Endothelial cell of umbilical vein (primary cell): ENCODE measurements at regions not wholly inside any gene's neighbourhood (a gene's known extent, or its start where the extent isn't known, plus 50 kb on each side); places are given as distances from the start of the nearest gene placed in this dataset.

ENCODE experiments used
- BruUV-seq: library from RNA; stranded (reverse); fragments of 400-500 nt; replicated peaks from 2 replicates; lab custom pipeline; 2021; lab: Mats Ljungman, UMichigan
- CTCF ChIA-PET: fragments of 300-600, 350-600 bp; sonication (Branson Sonifier 250); formaldehyde crosslinking; loops from one replicate; lab custom pipeline; 2021; ENCODE audit warnings: antibody characterized with exemption, inconsistent platforms; lab: Charles Lee
- POLR2A ChIA-PET: fragments of 300-600, 350-600 bp; sonication (Branson Sonifier 250); formaldehyde crosslinking; loops from one replicate; lab custom pipeline; 2021; ENCODE audit warnings: antibody characterized with exemption, inconsistent platforms; lab: Charles Lee
- DNase-seq: peaks from one replicate; pipeline ENCODE4 v3.0.0-alpha.2; 2011; ENCODE audit warnings: low read depth, low spot score
- FAIRE-seq: peaks from 2 replicates; lab custom pipeline; 2011; peaks lifted over from hg19 to GRCh38; lab: Jason Lieb, UNC
- H2AFZ ChIP-seq: 2 replicates; pipeline ENCODE4 v1.6.0; 2012; ENCODE audit warnings: low read depth, low read length, control low read depth, inconsistent platforms
- H3K27ac ChIP-seq: 2 replicates; pipeline ENCODE4 v1.5.1; 2011; ENCODE audit warnings: low read depth, mild to moderate bottlenecking, control low read depth, low read length, moderate library complexity; ENCODE audit not compliant: insufficient read depth
- H3K27me3 ChIP-seq, 2 experiments: 2 replicates each; pipeline versions ENCODE4 v1.6.0 to v1.6.1; 2011; ENCODE audit warnings: low read length in 2 of 2, mixed read lengths in 1 of 2; ENCODE audit not compliant: control insufficient read depth in 2 of 2, insufficient read depth in 2 of 2
- H3K36me3 ChIP-seq, 2 experiments: 2 replicates in 1 of 2; 3 replicates in 1 of 2; pipeline ENCODE4 v1.5.1; 2011; ENCODE audit warnings: low read length in 2 of 2, mild to moderate bottlenecking in 1 of 2, moderate library complexity in 1 of 2; ENCODE audit not compliant: control insufficient read depth in 2 of 2, insufficient read depth in 2 of 2; ENCODE audit errors: extremely low read depth in 1 of 2
- H3K4me1 ChIP-seq: 3 replicates; pipeline ENCODE4 v1.5.1; 2011; ENCODE audit warnings: mild to moderate bottlenecking, low read length; ENCODE audit not compliant: control insufficient read depth, insufficient read depth; ENCODE audit errors: extremely low read depth
- H3K4me2 ChIP-seq: 2 replicates; pipeline ENCODE4 v1.6.1; 2011; ENCODE audit warnings: low read length, control low read depth, mixed read lengths; ENCODE audit not compliant: insufficient read depth
- H3K4me3 ChIP-seq, 3 experiments: fragments of 200-600 bp in 1 of 3; sonication (generic), shearing (Covaris generic) in 1 of 3; replicated peaks in 1 of 3; 2 replicates each; pipeline ENCODE4 v1.5.1; 2011 to 2016; ENCODE audit warnings: control low read depth in 3 of 3, low read length in 3 of 3, mild to moderate bottlenecking in 2 of 3, inconsistent platforms in 1 of 3, low read depth in 1 of 3, moderate library complexity in 1 of 3; ENCODE audit not compliant: insufficient read depth in 1 of 3
- H3K79me2 ChIP-seq: 2 replicates; pipeline ENCODE4 v1.6.0; 2012; ENCODE audit warnings: low read length, inconsistent platforms; ENCODE audit not compliant: control insufficient read depth, insufficient read depth
- H3K9ac ChIP-seq: replicated peaks from 2 replicates; pipeline ENCODE3; 2011; ENCODE audit warnings: low read length, control low read depth; ENCODE audit not compliant: insufficient read depth; ENCODE audit errors: extremely low read depth
- H3K9me1 ChIP-seq: replicated peaks from 3 replicates; pipeline ENCODE4 v1.6.0; 2011; ENCODE audit warnings: mild to moderate bottlenecking, low read length; ENCODE audit not compliant: control insufficient read depth, insufficient read depth; ENCODE audit errors: extremely low read depth
- H3K9me3 ChIP-seq: replicated peaks from 2 replicates; pipeline ENCODE4 v1.5.1; 2012; ENCODE audit warnings: low read length, inconsistent platforms; ENCODE audit not compliant: control insufficient read depth, insufficient read depth
- H4K20me1 ChIP-seq: replicated peaks from 2 replicates; pipeline ENCODE3; 2011; ENCODE audit warnings: mild to moderate bottlenecking, low read length; ENCODE audit not compliant: control insufficient read depth, insufficient read depth; ENCODE audit errors: extremely low read depth
- CTCF ChIP-seq, 2 donors: IDR thresholded peaks; 1 replicate in 1 of 2; 2 replicates in 1 of 2; pipeline ENCODE4 v1.5.1; 2011; ENCODE audit warnings: low read length in 2 of 2, mild to moderate bottlenecking in 2 of 2, moderate library complexity in 2 of 2, control low read depth in 1 of 2, inconsistent platforms in 1 of 2, low read depth in 1 of 2; ENCODE audit not compliant: insufficient read depth in 1 of 2; ENCODE audit errors: extremely low read depth in 1 of 2
- EZH2 ChIP-seq: IDR thresholded peaks from 2 replicates; pipeline ENCODE4 v1.6.1; 2012; ENCODE audit warnings: borderline replicate concordance, low read depth, mild to moderate bottlenecking, moderate library complexity, low read length, inconsistent platforms; ENCODE audit not compliant: severe bottlenecking
- FOS ChIP-seq: IDR thresholded peaks from 2 replicates; pipeline ENCODE4 v1.6.1; 2011; ENCODE audit warnings: mild to moderate bottlenecking, low read length, moderate library complexity, borderline replicate concordance; ENCODE audit not compliant: insufficient read depth
- GATA2 ChIP-seq: IDR thresholded peaks from 2 replicates; pipeline ENCODE4 v1.7.0; 2011; ENCODE audit warnings: low read depth, mild to moderate bottlenecking, moderate library complexity, mixed read lengths, low read length; ENCODE audit not compliant: insufficient read length, insufficient read depth
- JUN ChIP-seq: IDR thresholded peaks from 2 replicates; pipeline ENCODE4 v1.6.1; 2011; ENCODE audit warnings: borderline replicate concordance, low read depth; ENCODE audit not compliant: insufficient read length, insufficient read depth
- MAX ChIP-seq: IDR thresholded peaks from 2 replicates; pipeline ENCODE4 v1.6.1; 2011; ENCODE audit not compliant: insufficient read depth, insufficient read length
- MYC ChIP-seq: IDR thresholded peaks from one replicate; pipeline ENCODE4 v1.6.1; 2011; ENCODE audit warnings: mild to moderate bottlenecking, low read depth, low read length
- POLR2A ChIP-seq: IDR thresholded peaks from 2 replicates; pipeline ENCODE4 v1.6.1; 2012; ENCODE audit warnings: low read depth, mild to moderate bottlenecking, control low read depth, low read length
- POLR2AphosphoS5 ChIP-seq: IDR thresholded peaks from 2 replicates; pipeline ENCODE4 v1.6.1; 2012; ENCODE audit warnings: low read depth, mild to moderate bottlenecking, control low read depth, low read length, moderate library complexity; ENCODE audit not compliant: insufficient read depth
- dilution Hi-C: fragments of 300-500 bp; cut with MboI; formaldehyde crosslinking; loops from one replicate; pipeline ENCODE4 v1.15.0; 2019; ENCODE audit warnings: low sequenced_read_pairs; ENCODE audit not compliant: extremely low pct_ligation_motif_present
- intact Hi-C: fragments of 100-400 bp; cut with micrococcal nuclease; formaldehyde crosslinking; loops from one replicate; pipeline ENCODE4 v1.10.0; 2022

GRCh38 chr1:184190616-184191015 is 139.1 kb downstream of the TSEN15 start:
- Histone ChIP-seq H3K27me3 (peaks cover 9 to 12% of the 10 kb centered on the region in 2 experiments), H2AFZ (no peak overlapping the region), H3K9me1 (no peaks in the 10 kb centered on the region), H3K9ac (no peak overlapping the region), H3K27ac (no peak overlapping the region), H3K4me2 (no peak overlapping the region), H3K79me2 (no peaks in the 10 kb centered on the region), H3K4me1 (no peaks in the 10 kb centered on the region), H4K20me1 (no peaks in the 10 kb centered on the region), H3K4me3 (no peak overlapping the region), H3K9me3 (no peaks in the 10 kb centered on the region), H3K36me3 (no peaks in the 10 kb centered on the region)
- BruUV-seq, result no TSS peak
- ChIA-PET CTCF (no interaction called here), POLR2A (no interaction called here)
- DNase-seq, result no peak
- dilution Hi-C loops (no loop called here), intact Hi-C loops (no loop called here)
- no peak for FAIRE-seq
- TF ChIP-seq POLR2AphosphoS5 (no peak), FOS (no peak), EZH2 (no peak), GATA2 (no peak), MYC (no peak), POLR2A (no peak), CTCF (IDR thresholded peaks at IDR 0.05; ENCODE audit: extremely low read depth in 1 of 2, insufficient read depth in 1 of 2, low read depth in 1 of 2, low read length in 2 of 2) (no peak), JUN (no peak), MAX (no peak)
